HFFc6 (cell line): ENCODE measurements at regions not wholly inside any gene's neighbourhood (a gene's known extent, or its start where the extent isn't known, plus 50 kb on each side); places are given as distances from the start of the nearest gene placed in this dataset.

Source experiments
- DNase-seq: peaks from one replicate; pipeline ENCODE4 v3.0.0-alpha.2; 2018
- H3K27ac Mint-ChIP-seq: 2 replicates; pipeline ENCODE4 v1.8.0; 2020; ENCODE audit warnings: mild to moderate bottlenecking, mixed read lengths
- H3K27me3 Mint-ChIP-seq: 2 replicates; pipeline ENCODE4 v1.8.0; 2021; ENCODE audit warnings: mild to moderate bottlenecking, moderate library complexity, mixed read lengths; ENCODE audit not compliant: insufficient read depth
- H3K36me3 Mint-ChIP-seq: 2 replicates; pipeline ENCODE4 v1.8.0; 2021; ENCODE audit warnings: low read depth, mixed read lengths
- H3K4me1 Mint-ChIP-seq: 2 replicates; pipeline ENCODE4 v1.8.0; 2020; ENCODE audit warnings: low read depth, mixed read lengths
- H3K4me3 Mint-ChIP-seq: 2 replicates; pipeline ENCODE4 v1.8.0; 2020; ENCODE audit warnings: mild to moderate bottlenecking, moderate library complexity, mixed read lengths
- H3K9me3 Mint-ChIP-seq: 2 replicates; pipeline ENCODE4 v1.8.0; 2020; ENCODE audit warnings: mild to moderate bottlenecking, mixed read lengths
- CTCF ChIP-seq: fragments of 200-600 bp; sonication (generic); IDR thresholded peaks from 2 replicates; pipeline ENCODE4 v1.5.0; 2021; ENCODE audit warnings: antibody characterized with exemption, mild to moderate bottlenecking

- no peak for TF ChIP-seq CTCF
- H3K36me3 Mint-ChIP-seq = no peaks in the 10 kb centered on the region
- no peak overlapping the region for H3K27ac Mint-ChIP-seq
- H3K4me3 Mint-ChIP-seq = no peak overlapping the region
- no peaks in the 10 kb centered on the region for H3K4me1 Mint-ChIP-seq
- no peaks in the 10 kb centered on the region for H3K9me3 Mint-ChIP-seq
- no peak for DNase-seq
- H3K27me3 Mint-ChIP-seq = peaks cover 62% of the 10 kb centered on the region
Observed at GRCh38 chr15:77855871-77856270, 221.6 kb downstream of the TBC1D2B start.

- Mint-ChIP-seq H3K27ac (no peak overlapping the region), H3K36me3 (peaks cover 5% of the 10 kb centered on the region; the same call in 1 of the 2 replicates), H3K9me3 (peaks cover 9% of the 10 kb centered on the region), H3K4me1 (no peaks in the 10 kb centered on the region), H3K4me3 (no peak overlapping the region), H3K27me3 (peaks cover 64% of the 10 kb centered on the region)
- DNase-seq = no peak
- TF ChIP-seq CTCF = no peak
Observed at GRCh38 chr15:77854980-77855379, 222.3 kb upstream of the LINGO1 start.

- Mint-ChIP-seq H3K27ac (no peak overlapping the region), H3K9me3 (peaks cover 11% of the 10 kb centered on the region), H3K27me3 (peaks cover 60% of the 10 kb centered on the region), H3K36me3 (peaks cover 7% of the 10 kb centered on the region; the same call in 1 of the 2 replicates), H3K4me3 (no peak overlapping the region), H3K4me1 (no peaks in the 10 kb centered on the region)
- no peak for TF ChIP-seq CTCF
- no peak for DNase-seq
Observed at GRCh38 chr15:77853910-77854309, 221.2 kb upstream of the LINGO1 start.

GRCh38 chr15:77853008-77853328, 220.3 kb upstream of the LINGO1 start:
- Mint-ChIP-seq H3K27me3 (peaks cover 59% of the 10 kb centered on the region), H3K36me3 (peaks cover 7% of the 10 kb centered on the region; the same call in 1 of the 2 replicates), H3K4me3 (no peak overlapping the region), H3K27ac (no peak overlapping the region), H3K9me3 (peaks cover 11% of the 10 kb centered on the region), H3K4me1 (no peaks in the 10 kb centered on the region)
- TF ChIP-seq CTCF = no peak
- DNase-seq = no peak

GRCh38 chr15:77852241-77853007, 219.7 kb upstream of the LINGO1 start:
- no peak for DNase-seq
- Mint-ChIP-seq H3K4me1 (no peaks in the 10 kb centered on the region), H3K4me3 (no peak overlapping the region), H3K9me3 (peaks cover 11% of the 10 kb centered on the region), H3K36me3 (peaks cover 7% of the 10 kb centered on the region; the same call in 1 of the 2 replicates), H3K27ac (no peak overlapping the region), H3K27me3 (peaks cover 56% of the 10 kb centered on the region)
- TF ChIP-seq CTCF = no peak
